GM18858 (cell line): ENCODE measurements at regions not wholly inside any gene's neighbourhood (a gene's known extent, or its start where the extent isn't known, plus 50 kb on each side); places are given as distances from the start of the nearest gene placed in this dataset.

Experiments
- ATAC-seq: cut with Tn5 transposase; IDR thresholded peaks from one replicate; pipeline ENCODE4 v1.9.1; 2021; ENCODE audit not compliant: unreplicated experiment

GRCh38 chr1:218123968-218124367 is 161.1 kb upstream of the RRP15 start:
- ATAC-seq: no peak

- ATAC-seq: no peak
These were observed 149.7 kb upstream of the RRP15 start for GRCh38 chr1:218135371-218135770.

- ATAC-seq: no peak
These were observed 145.3 kb upstream of the RRP15 start for GRCh38 chr1:218139761-218140160.

GRCh38 chr1:218156595-218156994 is 128.5 kb upstream of the RRP15 start:
- no peak for ATAC-seq

GRCh38 chr1:218163371-218163770 is 121.7 kb upstream of the RRP15 start:
- no peak for ATAC-seq

- ATAC-seq: no peak
These were observed 120.8 kb upstream of the RRP15 start for GRCh38 chr1:218164111-218164929.

- ATAC-seq: no peak
These were observed 120.0 kb upstream of the RRP15 start for GRCh38 chr1:218164930-218165700.

GRCh38 chr1:218165701-218166114 is 119.4 kb upstream of the RRP15 start:
- ATAC-seq: no peak

- no peak for ATAC-seq
These were observed 118.7 kb upstream of the RRP15 start for GRCh38 chr1:218166268-218166945.

- peak; percentile 39 for ATAC-seq
These were observed 113.7 kb upstream of the RRP15 start for GRCh38 chr1:218171302-218171893.

- ATAC-seq: no peak
These were observed 102.6 kb upstream of the RRP15 start for GRCh38 chr1:218182455-218182854.

- ATAC-seq: no peak
These were observed 84.1 kb upstream of the RRP15 start for GRCh38 chr1:218200979-218201378.

- no peak for ATAC-seq
These were observed 83.5 kb upstream of the RRP15 start for GRCh38 chr1:218201601-218202000.

GRCh38 chr1:218205721-218206120 is 79.4 kb upstream of the RRP15 start:
- no peak for ATAC-seq

GRCh38 chr1:218207194-218207593 is 77.9 kb upstream of the RRP15 start:
- no peak for ATAC-seq

GRCh38 chr1:218209351-218209861 is 75.7 kb upstream of the RRP15 start:
- ATAC-seq: no peak

- ATAC-seq: no peak
These were observed 73.9 kb upstream of the RRP15 start for GRCh38 chr1:218211241-218211640.

GRCh38 chr1:218217040-218217439 is 68.1 kb upstream of the RRP15 start:
- ATAC-seq: no peak

- ATAC-seq: no peak
These were observed 65.6 kb upstream of the RRP15 start for GRCh38 chr1:218219460-218219859.

- no peak for ATAC-seq
These were observed 61.0 kb upstream of the RRP15 start for GRCh38 chr1:218224101-218224500.

- no peak for ATAC-seq
These were observed 59.1 kb upstream of the RRP15 start for GRCh38 chr1:218226005-218226404.
